Activated T-helper 1 cell treated with anti-CD3 and anti-CD28 coated beads, Interleukin-2, amount 50 U/mL, for 16 hours (primary cell): ENCODE measurements at regions not wholly inside any gene's neighbourhood (a gene's known extent, or its start where the extent isn't known, plus 50 kb on each side); places are given as distances from the start of the nearest gene placed in this dataset.
"Not testable (repeated sequence)": the region's sequence is repeated elsewhere in the genome, so short reads cannot be mapped to it uniquely, and the experiment has no call there.

ENCODE experiments used
- DNase-seq, 2 donors: peaks; one replicate each; pipeline ENCODE4 v3.0.0-alpha.2; 2020; ENCODE audit warnings: low read depth in 1 of 2, low spot score in 1 of 2

- no peak for DNase-seq
Observed at GRCh38 chr7:68914006-68914405, 684.3 kb upstream of the AUTS2 start.

- DNase-seq: no peak
Observed at GRCh38 chr7:68917041-68917651, 681.1 kb upstream of the AUTS2 start.

- no peak for DNase-seq
Observed at GRCh38 chr7:68918621-68919020, 679.7 kb upstream of the AUTS2 start.

GRCh38 chr7:68922850-68923249 is 675.4 kb upstream of the AUTS2 start:
- no peak for DNase-seq

GRCh38 chr7:68925241-68925640 is 673.0 kb upstream of the AUTS2 start:
- no peak for DNase-seq

- DNase-seq: no peak
Observed at GRCh38 chr7:68929781-68930261, 668.5 kb upstream of the AUTS2 start.

- DNase-seq: no peak
Observed at GRCh38 chr7:68936471-68937035, 661.7 kb upstream of the AUTS2 start.

- no peak for DNase-seq
Observed at GRCh38 chr7:68938151-68938550, 660.1 kb upstream of the AUTS2 start.

- no peak for DNase-seq
Observed at GRCh38 chr7:68943786-68944185, 654.5 kb upstream of the AUTS2 start.

- no peak for DNase-seq
Observed at GRCh38 chr7:68955656-68956055, 642.6 kb upstream of the AUTS2 start.

- no peak for DNase-seq
Observed at GRCh38 chr7:68958571-68958970, 639.7 kb upstream of the AUTS2 start.

GRCh38 chr7:68963552-68963951 is 634.7 kb upstream of the AUTS2 start:
- DNase-seq: no peak

- no peak for DNase-seq
Observed at GRCh38 chr7:68964060-68964459, 634.2 kb upstream of the AUTS2 start.

- no peak for DNase-seq
Observed at GRCh38 chr7:68965351-68965750, 632.9 kb upstream of the AUTS2 start.

GRCh38 chr7:68967598-68967997 is 630.7 kb upstream of the AUTS2 start:
- DNase-seq: no peak

- DNase-seq: no peak
Observed at GRCh38 chr7:68969571-68969970, 628.7 kb upstream of the AUTS2 start.

- no peak for DNase-seq
Observed at GRCh38 chr7:68971634-68972340, 626.5 kb upstream of the AUTS2 start.

- no peak for DNase-seq
Observed at GRCh38 chr7:68977385-68978055, 620.8 kb upstream of the AUTS2 start.

GRCh38 chr7:68978710-68979109 is 619.6 kb upstream of the AUTS2 start:
- DNase-seq: no peak

GRCh38 chr7:68980011-68980410 is 618.3 kb upstream of the AUTS2 start:
- DNase-seq: no peak

GRCh38 chr7:68980432-68980831 is 617.8 kb upstream of the AUTS2 start:
- not testable (repeated sequence) for DNase-seq

GRCh38 chr7:68984306-68984705 is 614.0 kb upstream of the AUTS2 start:
- DNase-seq: no peak
